Tibial nerve (tissue), 4 donors: ENCODE measurements at regions not wholly inside any gene's neighbourhood (a gene's known extent, or its start where the extent isn't known, plus 50 kb on each side); places are given as distances from the start of the nearest gene placed in this dataset.

ENCODE experiments used
- EP300 ChIP-seq, 2 donors: sonication (generic); formaldehyde crosslinking; IDR thresholded peaks; one replicate each; pipeline ENCODE4 v1.6.1; 2017; ENCODE audit warnings: antibody characterized with exemption in 2 of 2, mild to moderate bottlenecking in 1 of 2
- TF ChIP-seq, protein P1 (sequence below), 5 experiments: fragments of 200-600 bp in 3 of 5; fragments of 450-650 bp in 2 of 5; sonication (generic) in 3 of 5; IDR thresholded peaks; one replicate each; pipeline ENCODE4 v1.5.1; 2016 to 2019; ENCODE audit warnings: antibody characterized with exemption in 5 of 5, mild to moderate bottlenecking in 3 of 5, moderate library complexity in 2 of 5

DNA sequence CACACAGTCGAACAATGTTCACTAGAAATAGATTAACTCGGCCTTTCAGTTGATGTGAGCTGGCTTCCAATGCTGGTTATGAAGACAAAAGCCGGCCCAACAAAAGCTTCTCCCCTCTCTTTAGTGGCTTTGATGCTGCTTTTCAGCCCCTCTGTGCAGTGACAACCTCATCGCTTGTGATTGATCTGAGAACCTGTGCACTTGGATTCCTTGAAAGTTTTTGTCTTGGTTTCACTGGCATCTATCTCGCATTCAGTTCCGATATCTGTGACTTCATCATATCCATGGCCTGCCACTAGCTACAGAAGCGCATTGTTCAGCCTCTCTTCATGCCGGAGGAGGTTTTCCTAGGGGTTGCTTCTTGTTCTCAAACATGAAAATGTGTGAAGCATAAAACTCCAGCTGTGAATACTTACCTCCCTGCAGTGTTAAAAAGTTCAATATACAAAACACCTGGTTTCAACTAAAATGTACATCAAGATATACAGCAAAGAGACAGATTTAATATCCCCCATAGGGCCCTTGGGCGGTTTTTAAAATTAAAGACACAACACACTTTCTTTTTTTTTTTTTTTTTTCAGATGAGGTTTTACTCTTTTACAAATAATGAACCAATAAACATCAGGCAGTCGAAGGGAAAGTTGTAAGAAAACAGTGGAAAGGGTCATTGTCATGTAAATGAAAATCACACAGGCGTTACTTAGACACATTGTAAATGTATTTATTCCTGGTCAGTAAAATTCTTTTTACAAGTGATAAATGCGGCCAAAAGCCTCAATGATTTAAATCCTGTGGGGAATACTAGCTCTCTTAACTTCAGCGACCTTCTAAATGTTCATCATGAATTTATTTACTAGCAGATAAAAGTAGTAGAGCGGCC is 1252.8 kb downstream of the EFNB2 start:
- TF ChIP-seq, protein P1, sequence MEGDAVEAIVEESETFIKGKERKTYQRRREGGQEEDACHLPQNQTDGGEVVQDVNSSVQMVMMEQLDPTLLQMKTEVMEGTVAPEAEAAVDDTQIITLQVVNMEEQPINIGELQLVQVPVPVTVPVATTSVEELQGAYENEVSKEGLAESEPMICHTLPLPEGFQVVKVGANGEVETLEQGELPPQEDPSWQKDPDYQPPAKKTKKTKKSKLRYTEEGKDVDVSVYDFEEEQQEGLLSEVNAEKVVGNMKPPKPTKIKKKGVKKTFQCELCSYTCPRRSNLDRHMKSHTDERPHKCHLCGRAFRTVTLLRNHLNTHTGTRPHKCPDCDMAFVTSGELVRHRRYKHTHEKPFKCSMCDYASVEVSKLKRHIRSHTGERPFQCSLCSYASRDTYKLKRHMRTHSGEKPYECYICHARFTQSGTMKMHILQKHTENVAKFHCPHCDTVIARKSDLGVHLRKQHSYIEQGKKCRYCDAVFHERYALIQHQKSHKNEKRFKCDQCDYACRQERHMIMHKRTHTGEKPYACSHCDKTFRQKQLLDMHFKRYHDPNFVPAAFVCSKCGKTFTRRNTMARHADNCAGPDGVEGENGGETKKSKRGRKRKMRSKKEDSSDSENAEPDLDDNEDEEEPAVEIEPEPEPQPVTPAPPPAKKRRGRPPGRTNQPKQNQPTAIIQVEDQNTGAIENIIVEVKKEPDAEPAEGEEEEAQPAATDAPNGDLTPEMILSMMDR (IDR thresholded peaks at IDR 0.05), result no peak
- no peak for TF ChIP-seq EP300 (IDR thresholded peaks at IDR 0.05)
